ENCODE measurements at regions not wholly inside any gene's neighbourhood (a gene's known extent, or its start where the extent isn't known, plus 50 kb on each side); places are given as distances from the start of the nearest gene placed in this dataset.

GRCh38 chr3:18740631-18741583 lies 315.8 kb upstream of the SATB1 start:
- intact Hi-C loops (cut with micrococcal nuclease): loop anchor here (1.0 to 5.0 kb wide), 9 partner anchors 16 to 999 kb away; partner anchors contain the start of genes SATB1 and TBC1D5

- intact Hi-C loops (cut with micrococcal nuclease): no loop called here
Observed at GRCh38 chr3:18739099-18739433, 313.9 kb upstream of the SATB1 start.

DNA sequence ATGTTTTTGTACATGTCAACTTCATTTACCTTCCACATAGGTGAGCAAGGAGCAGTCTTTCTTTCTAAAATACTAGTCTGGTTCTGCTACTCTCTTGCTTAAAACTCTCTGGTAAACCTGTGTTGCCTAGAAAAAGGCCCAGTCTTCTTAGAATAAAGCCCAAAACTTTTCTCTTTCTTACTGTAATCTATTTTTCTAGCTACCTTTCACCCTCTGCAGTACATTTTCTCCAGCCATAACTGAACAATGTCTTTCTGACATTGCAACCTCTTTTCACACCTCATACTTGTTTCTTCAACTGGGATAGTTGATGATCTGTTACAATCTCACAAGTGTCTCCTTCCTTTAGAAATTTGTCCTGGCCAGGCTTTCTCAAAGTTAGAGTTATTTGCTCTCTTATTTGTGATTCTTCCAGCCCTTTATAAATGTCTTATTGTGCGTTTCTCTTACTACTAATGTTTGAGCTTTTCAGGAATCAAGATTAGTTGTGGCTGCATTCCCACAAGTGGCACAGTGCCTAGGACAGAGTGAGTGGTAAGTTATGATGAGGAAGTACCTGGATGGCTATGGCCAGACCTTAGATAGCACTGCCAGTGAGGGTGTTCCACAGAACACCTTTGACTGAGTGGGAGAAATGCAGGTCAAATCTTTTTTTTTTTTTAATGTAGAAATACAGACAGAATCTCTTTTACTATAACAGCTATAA lies 313.4 kb upstream of the SATB1 start:
- intact Hi-C loops (cut with micrococcal nuclease): no loop called here

- intact Hi-C loops (cut with micrococcal nuclease): no loop called here
Observed at GRCh38 chr3:18735005-18735404, 309.9 kb upstream of the SATB1 start.

DNA sequence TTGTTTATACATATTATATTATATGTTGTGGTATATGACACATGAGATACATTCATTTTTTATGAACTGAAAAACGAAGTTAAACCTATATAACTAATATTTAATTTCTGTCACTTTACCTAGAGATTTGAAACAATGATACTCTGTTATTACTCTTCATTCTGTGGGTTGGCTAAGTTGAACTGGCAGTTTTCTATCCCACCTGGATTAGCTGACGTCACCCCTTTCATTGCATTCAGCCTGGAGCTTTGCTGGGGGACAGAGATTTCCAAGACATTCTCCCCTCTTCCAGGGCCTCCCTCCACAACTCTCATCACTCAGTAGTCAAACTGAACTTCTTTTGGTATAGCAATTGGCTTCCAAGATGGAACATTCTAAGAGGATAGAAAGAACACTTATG lies 309.2 kb upstream of the SATB1 start:
- intact Hi-C loops (cut with micrococcal nuclease): no loop called here

GRCh38 chr3:18732474-18732873 lies 307.3 kb upstream of the SATB1 start:
- intact Hi-C loops (cut with micrococcal nuclease): no loop called here

GRCh38 chr3:18730491-18730890 lies 305.4 kb upstream of the SATB1 start:
- intact Hi-C loops (cut with micrococcal nuclease): no loop called here

DNA sequence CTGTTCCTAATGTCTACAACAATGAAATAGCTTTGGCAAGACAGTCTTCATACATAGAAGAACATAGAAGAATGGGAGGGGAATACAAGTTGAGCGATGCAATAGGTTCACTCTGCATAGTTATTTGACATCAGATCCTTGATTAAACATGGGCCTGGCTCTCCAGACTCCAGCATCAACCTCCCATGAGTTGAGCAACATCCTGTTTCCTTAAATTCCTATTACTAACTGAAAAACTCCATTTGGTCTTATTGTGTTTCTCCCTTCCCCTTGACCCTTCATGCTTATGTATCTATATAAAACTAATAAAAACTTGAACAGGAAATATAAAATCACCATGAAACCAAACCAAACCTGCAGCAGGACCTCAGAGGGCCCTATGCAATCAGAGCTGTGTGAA lies 304.5 kb upstream of the SATB1 start:
- intact Hi-C loops (cut with micrococcal nuclease): no loop called here

GRCh38 chr3:18725668-18726407 lies 300.7 kb upstream of the SATB1 start:
- intact Hi-C loops (cut with micrococcal nuclease): loop anchor here (1.0 kb wide), 3 partner anchors 10 to 47 kb away; no protein-coding TSS in a partner anchor

- intact Hi-C loops (cut with micrococcal nuclease): no loop called here
Observed at GRCh38 chr3:18724456-18724855, 299.3 kb upstream of the SATB1 start.

DNA sequence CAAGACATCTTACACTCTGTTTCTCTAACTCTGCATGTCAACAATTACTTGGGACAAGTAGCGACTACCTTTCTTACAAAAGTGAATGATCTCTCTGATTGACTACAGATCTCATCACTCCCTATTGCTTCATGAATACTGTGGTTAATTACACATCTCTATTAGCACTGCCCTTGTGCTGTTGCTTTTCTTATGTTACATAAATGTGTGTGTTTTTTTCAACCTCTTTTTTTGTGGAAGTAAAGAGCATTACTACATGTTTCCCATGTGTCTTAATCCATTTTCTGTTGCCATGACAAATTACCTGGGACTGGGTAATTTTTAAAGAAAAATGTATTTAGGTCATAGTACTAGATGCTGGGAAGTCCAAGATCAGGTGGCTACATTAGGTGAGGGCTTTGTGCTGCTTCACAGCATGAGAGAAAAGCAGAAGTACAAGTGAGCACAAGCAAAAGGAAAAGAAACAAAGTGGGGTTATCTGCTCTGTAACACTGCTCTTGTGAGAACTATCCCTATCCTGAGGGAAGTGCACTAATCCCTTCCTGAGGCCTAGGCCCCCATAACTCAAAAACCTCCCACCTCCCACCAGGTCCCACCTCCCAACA lies 298.2 kb upstream of the SATB1 start:
- intact Hi-C loops (cut with micrococcal nuclease): no loop called here

- intact Hi-C loops (cut with micrococcal nuclease): no loop called here
Observed at GRCh38 chr3:18720543-18720942, 295.4 kb upstream of the SATB1 start.

DNA sequence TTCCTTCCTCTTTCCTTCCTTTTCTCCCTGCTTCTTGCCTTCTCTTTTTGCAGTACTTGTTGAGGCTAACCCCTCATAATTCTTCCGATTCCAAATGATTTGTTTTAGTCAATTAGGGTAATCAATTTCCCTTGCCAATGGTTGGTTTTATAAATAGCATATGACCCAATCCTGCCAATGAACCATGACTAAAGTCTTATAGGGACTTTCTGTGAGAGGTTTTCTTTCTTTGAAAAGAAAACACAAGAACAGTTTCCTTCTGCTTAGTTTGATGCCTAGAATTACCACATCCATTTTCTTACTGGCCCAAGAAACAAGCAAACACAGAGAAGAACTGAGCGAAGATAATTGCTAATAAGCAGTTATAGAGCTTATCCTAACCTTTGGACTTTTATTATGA lies 292.5 kb upstream of the SATB1 start:
- intact Hi-C loops (cut with micrococcal nuclease): loop anchor here (2.0 to 5.0 kb wide), 2 partner anchors 40 to 69 kb away; no protein-coding TSS in a partner anchor

- intact Hi-C loops (cut with micrococcal nuclease): loop anchor here (1.0 to 5.0 kb wide), 4 partner anchors 8 to 68 kb away; no protein-coding TSS in a partner anchor
Observed at GRCh38 chr3:18716821-18717220, 291.7 kb upstream of the SATB1 start.

DNA sequence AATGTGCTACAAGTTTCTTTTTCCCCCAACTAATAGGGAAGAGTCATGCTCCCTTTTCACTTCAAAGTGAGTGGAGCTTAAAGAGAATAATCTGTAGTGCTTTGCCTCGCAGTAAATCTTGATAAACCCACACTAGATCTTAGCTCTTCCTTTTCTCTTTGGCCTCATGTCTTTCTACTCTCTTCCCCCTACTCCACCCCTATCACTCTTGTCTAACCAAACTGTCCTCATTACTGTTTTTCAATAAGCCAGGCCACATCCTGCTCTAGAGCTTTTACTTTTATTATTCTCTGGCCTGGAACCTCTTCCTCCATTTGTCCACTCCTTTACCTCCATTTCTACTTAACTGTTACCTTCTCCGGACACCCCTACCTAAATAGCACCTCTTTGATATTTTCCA lies 291.0 kb upstream of the SATB1 start:
- intact Hi-C loops (cut with micrococcal nuclease): loop anchor here (1.0 to 5.0 kb wide), 4 partner anchors 9 to 67 kb away; no protein-coding TSS in a partner anchor

DNA sequence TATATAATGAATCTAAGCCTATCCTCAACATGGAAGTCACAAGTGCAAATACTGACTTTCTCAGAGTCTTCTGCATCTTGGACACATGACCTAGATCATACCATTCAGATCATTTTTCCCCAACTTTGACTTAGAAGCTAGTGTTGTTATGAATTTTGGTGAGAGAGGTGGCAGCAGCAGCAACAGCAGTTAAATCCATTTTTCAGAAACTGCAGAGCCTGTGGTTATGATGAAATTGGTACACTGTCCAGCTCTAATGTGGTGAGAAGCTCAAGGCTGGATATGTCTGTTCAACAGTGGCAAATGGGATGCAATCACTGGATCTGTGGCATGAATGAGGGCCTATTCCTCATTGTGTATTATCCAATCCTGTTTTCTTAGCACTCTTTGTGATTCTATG lies 290.1 kb upstream of the SATB1 start:
- intact Hi-C loops (cut with micrococcal nuclease): loop anchor here (5.0 kb wide), 1 partner anchor 42 kb away; no protein-coding TSS in a partner anchor

GRCh38 chr3:18713577-18713951 lies 288.4 kb upstream of the SATB1 start:
- intact Hi-C loops (cut with micrococcal nuclease): loop anchor here (1.0 to 2.0 kb wide), 3 partner anchors 35 to 155 kb away; no protein-coding TSS in a partner anchor

GRCh38 chr3:18712713-18713576 lies 287.8 kb upstream of the SATB1 start:
- intact Hi-C loops (cut with micrococcal nuclease): loop anchor here (1.0 to 2.0 kb wide), 3 partner anchors 34 to 154 kb away; no protein-coding TSS in a partner anchor

DNA sequence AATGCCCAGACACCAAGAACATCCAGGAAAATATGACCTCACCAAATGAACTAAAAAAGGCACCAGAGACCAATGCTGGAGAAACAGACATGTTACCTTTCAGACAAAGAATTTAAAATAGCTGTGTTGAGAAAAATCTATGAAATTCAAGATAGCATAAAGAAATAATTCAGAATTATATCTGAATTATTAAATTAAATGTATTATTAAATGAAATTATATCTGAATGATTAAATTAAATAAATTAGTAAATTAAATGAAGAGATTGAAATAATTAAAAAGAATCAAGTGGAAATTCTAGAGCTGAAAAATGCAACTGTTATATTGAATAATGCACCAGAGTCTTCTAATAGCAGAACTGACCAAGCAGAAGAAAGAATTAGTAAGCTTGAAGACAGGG lies 279.2 kb upstream of the SATB1 start:
- intact Hi-C loops (cut with micrococcal nuclease): no loop called here

- intact Hi-C loops (cut with micrococcal nuclease): no loop called here
Observed at GRCh38 chr3:18703798-18704197, 278.7 kb upstream of the SATB1 start.

Data from T-helper 2 cell treated with Interferon-gamma antibody and Interleukin-4, amounts not matched to agents 100 ng/mL and 5 ng/mL, for 36 hours (primary cell).